HEK293 (cell line): ENCODE measurements at regions not wholly inside any gene's neighbourhood (a gene's known extent, or its start where the extent isn't known, plus 50 kb on each side); places are given as distances from the start of the nearest gene placed in this dataset.

Experiments
- CTCF ChIA-PET: fragments of 350-600 bp; formaldehyde crosslinking; extraction: SDS; loops from one replicate; lab custom pipeline; 2021; ENCODE audit warnings: antibody characterized with exemption; lab: Yijun Ruan, JAX
- POLR2A ChIA-PET: fragments of 300-600 bp; formaldehyde crosslinking; extraction: SDS; loops from one replicate; lab custom pipeline; 2020; ENCODE audit warnings: antibody characterized with exemption, inconsistent platforms; lab: Yijun Ruan, JAX
- H3K27ac ChIP-seq: fragments of 200-500 bp; sonication (Bioruptor generic); 2 replicates; pipeline ENCODE4 v1.5.1; 2014; ENCODE audit warnings: low read depth, low read length, control low read depth, inconsistent platforms; ENCODE audit errors: extremely low read depth
- H3K36me3 ChIP-seq, 2 experiments: fragments of 200-500 bp in 1 of 2; sonication (Bioruptor generic) in 1 of 2; 1 replicate in 1 of 2; 2 replicates in 1 of 2; pipeline ENCODE4 v1.5.1; 2014 to 2017; ENCODE audit warnings: inconsistent platforms in 2 of 2, low read length in 2 of 2; ENCODE audit not compliant: control insufficient read depth in 2 of 2, insufficient read depth in 1 of 2
- H3K4me1 ChIP-seq: fragments of 200-500 bp; sonication (Bioruptor generic); 2 replicates; pipeline ENCODE4 v1.5.1; 2014; ENCODE audit warnings: mild to moderate bottlenecking, low read length, inconsistent platforms; ENCODE audit not compliant: control insufficient read depth, insufficient read depth
- H3K4me3 ChIP-seq: 2 replicates; pipeline ENCODE4 v1.5.1; 2011; ENCODE audit warnings: low read depth, mild to moderate bottlenecking, control low read depth, low read length, moderate library complexity
- H3K9me3 ChIP-seq: fragments of 200-500 bp; sonication (Bioruptor generic); 2 replicates; pipeline ENCODE4 v1.5.1; 2014; ENCODE audit warnings: low read depth, low read length, inconsistent platforms; ENCODE audit not compliant: control insufficient read depth, insufficient read depth
- ELK4 ChIP-seq: IDR thresholded peaks from 2 replicates; pipeline ENCODE4 v1.6.1; 2011; ENCODE audit warnings: mild to moderate bottlenecking, low read depth, low read length, borderline replicate concordance
- KLF8 ChIP-seq: fragments of 450-650 bp; formaldehyde crosslinking; IDR thresholded peaks from 2 replicates; pipeline ENCODE4 v1.5.1; 2016; ENCODE audit warnings: missing biosample characterization, missing genetic modification characterization
- KLF9 ChIP-seq: fragments of 450-650 bp; formaldehyde crosslinking; IDR thresholded peaks from 2 replicates; pipeline ENCODE4 v1.5.1; 2016; ENCODE audit warnings: missing biosample characterization, missing genetic modification characterization, low read depth
- ZBTB1 ChIP-seq: fragments of 450-650 bp; formaldehyde crosslinking; IDR thresholded peaks from 2 replicates; pipeline ENCODE4 v1.5.1; 2016; ENCODE audit warnings: missing biosample characterization, missing genetic modification characterization
- ZBTB21 ChIP-seq: fragments of 450-650 bp; formaldehyde crosslinking; IDR thresholded peaks from 2 replicates; pipeline ENCODE4 v1.5.1; 2017; ENCODE audit warnings: missing biosample characterization, missing genetic modification characterization
- ZBTB7A ChIP-seq: fragments of 450-650 bp; formaldehyde crosslinking; IDR thresholded peaks from 2 replicates; pipeline ENCODE4 v1.5.1; 2016; ENCODE audit warnings: low read depth, missing biosample characterization, missing genetic modification characterization
- ZFP41 ChIP-seq: fragments of 450-650 bp; formaldehyde crosslinking; IDR thresholded peaks from 2 replicates; pipeline ENCODE4 v1.5.1; 2016; ENCODE audit warnings: missing biosample characterization, missing genetic modification characterization, borderline replicate concordance
- ZNF341 ChIP-seq: fragments of 450-650 bp; formaldehyde crosslinking; IDR thresholded peaks from 2 replicates; pipeline ENCODE4; 2016; ENCODE audit warnings: low read depth, missing biosample characterization, missing genetic modification characterization
- ZNF394 ChIP-seq: fragments of 450-650 bp; formaldehyde crosslinking; IDR thresholded peaks from 2 replicates; pipeline ENCODE4 v1.5.1; 2016; ENCODE audit warnings: missing biosample characterization, missing genetic modification characterization, mild to moderate bottlenecking, moderate library complexity, borderline replicate concordance
- ZNF473 ChIP-seq: fragments of 450-650 bp; formaldehyde crosslinking; IDR thresholded peaks from 2 replicates; pipeline ENCODE4 v1.5.1; 2017; ENCODE audit warnings: missing biosample characterization, missing genetic modification characterization
- ZNF514 ChIP-seq: fragments of 450-650 bp; formaldehyde crosslinking; IDR thresholded peaks from 2 replicates; pipeline ENCODE4 v1.5.1; 2016; ENCODE audit warnings: missing biosample characterization, missing genetic modification characterization
- ZNF548 ChIP-seq: fragments of 450-650 bp; formaldehyde crosslinking; IDR thresholded peaks from 2 replicates; pipeline ENCODE4 v1.5.1; 2016; ENCODE audit warnings: missing biosample characterization, missing genetic modification characterization
- ZNF624 ChIP-seq: fragments of 450-650 bp; formaldehyde crosslinking; IDR thresholded peaks from 2 replicates; pipeline ENCODE4 v1.5.1; 2017; ENCODE audit warnings: missing biosample characterization, missing genetic modification characterization
- ZNF658 ChIP-seq: fragments of 450-650 bp; formaldehyde crosslinking; IDR thresholded peaks from 2 replicates; pipeline ENCODE4; 2016; ENCODE audit warnings: missing biosample characterization, missing genetic modification characterization
- ZNF768 ChIP-seq: fragments of 450-650 bp; formaldehyde crosslinking; IDR thresholded peaks from 2 replicates; pipeline ENCODE4 v1.5.1; 2018; ENCODE audit warnings: missing biosample characterization, mild to moderate bottlenecking, missing genetic modification characterization
- ZSCAN30 ChIP-seq: fragments of 450-650 bp; IDR thresholded peaks from 2 replicates; pipeline ENCODE4 v1.5.1; 2018; ENCODE audit warnings: missing biosample characterization, mild to moderate bottlenecking, missing genetic modification characterization, moderate library complexity
- TF ChIP-seq, protein P1 (sequence below): fragments of 450-650 bp; formaldehyde crosslinking; conservative IDR thresholded peaks from 2 replicates; pipeline ENCODE4 v1.5.1; 2016; ENCODE audit warnings: low read depth, missing biosample characterization, missing genetic modification characterization
- TF ChIP-seq, protein P2 (sequence below): fragments of 450-650 bp; formaldehyde crosslinking; IDR thresholded peaks from 2 replicates; pipeline ENCODE4 v1.5.1; 2017; ENCODE audit warnings: missing biosample characterization, mild to moderate bottlenecking, missing genetic modification characterization, moderate library complexity
- TF ChIP-seq, protein P3 (sequence below): fragments of 450-650 bp; formaldehyde crosslinking; IDR thresholded peaks from 2 replicates; pipeline ENCODE4 v1.5.1; 2016; ENCODE audit warnings: missing biosample characterization, missing genetic modification characterization
- TF ChIP-seq, protein P4 (sequence below): fragments of 450-650 bp; IDR thresholded peaks from 2 replicates; pipeline ENCODE4 v1.5.1; 2018; ENCODE audit warnings: missing biosample characterization, mild to moderate bottlenecking, missing genetic modification characterization
- TF ChIP-seq, protein P5 (sequence below): fragments of 450-650 bp; formaldehyde crosslinking; IDR thresholded peaks from 2 replicates; pipeline ENCODE4 v1.5.1; 2016; ENCODE audit warnings: missing biosample characterization, missing genetic modification characterization
- TF ChIP-seq, protein P6 (sequence below): fragments of 450-650 bp; formaldehyde crosslinking; IDR thresholded peaks from 2 replicates; pipeline ENCODE4 v1.5.1; 2016; ENCODE audit warnings: missing biosample characterization, missing genetic modification characterization

DNA sequence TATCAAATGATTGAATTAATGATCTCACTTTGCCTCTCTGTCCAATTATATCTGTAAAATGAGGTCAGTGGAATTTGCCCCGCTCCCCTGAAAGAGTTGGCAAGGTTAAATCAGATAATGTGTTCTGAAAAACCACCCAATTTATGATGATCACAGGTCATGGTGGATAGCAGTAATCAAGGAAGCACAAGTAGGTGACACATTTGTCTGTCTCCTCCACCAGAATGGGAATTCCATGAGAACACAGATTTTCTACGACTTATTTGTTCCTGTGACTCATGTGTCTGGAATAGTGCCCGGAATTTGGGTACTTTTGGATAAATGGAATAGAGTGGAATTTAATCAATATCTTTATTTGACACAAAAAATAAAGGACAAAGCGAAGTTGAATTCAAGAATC is 220.9 kb upstream of the SUCLG2 start:
- no peaks in the 10 kb centered on the region for H3K4me1 ChIP-seq
- no peaks in the 10 kb centered on the region for H3K9me3 ChIP-seq
- no peaks in the 10 kb centered on the region for H3K36me3 ChIP-seq
- no peak overlapping the region for H3K4me3 ChIP-seq
- no peak overlapping the region for H3K27ac ChIP-seq
- CTCF ChIA-PET = no interaction called here
- POLR2A ChIA-PET = no interaction called here
- TF ChIP-seq ZNF768 (no peak), ZNF473 (tag by site-specific recombination) (no peak)

- POLR2A ChIA-PET = no interaction called here
- TF ChIP-seq ZNF514 (tag by site-specific recombination) (no peak), ZSCAN30 (tag by site-specific recombination) (no peak), KLF9 (no peak), ZNF548 (tag by site-specific recombination) (no peak), ZNF624 (tag by site-specific recombination) (no peak), ZBTB1 (tag by site-specific recombination) (no peak), KLF8 (tag by site-specific recombination) (no peak), ZFP41 (no peak), ZNF394 (tag by site-specific recombination) (no peak), ZBTB21 (tag by site-specific recombination) (no peak), ZNF658 (tag by site-specific recombination) (no peak), ELK4 (no peak), ZNF341 (tag by site-specific recombination) (no peak), ZBTB7A (tag by site-specific recombination) (no peak)
- TF ChIP-seq, protein P1, sequence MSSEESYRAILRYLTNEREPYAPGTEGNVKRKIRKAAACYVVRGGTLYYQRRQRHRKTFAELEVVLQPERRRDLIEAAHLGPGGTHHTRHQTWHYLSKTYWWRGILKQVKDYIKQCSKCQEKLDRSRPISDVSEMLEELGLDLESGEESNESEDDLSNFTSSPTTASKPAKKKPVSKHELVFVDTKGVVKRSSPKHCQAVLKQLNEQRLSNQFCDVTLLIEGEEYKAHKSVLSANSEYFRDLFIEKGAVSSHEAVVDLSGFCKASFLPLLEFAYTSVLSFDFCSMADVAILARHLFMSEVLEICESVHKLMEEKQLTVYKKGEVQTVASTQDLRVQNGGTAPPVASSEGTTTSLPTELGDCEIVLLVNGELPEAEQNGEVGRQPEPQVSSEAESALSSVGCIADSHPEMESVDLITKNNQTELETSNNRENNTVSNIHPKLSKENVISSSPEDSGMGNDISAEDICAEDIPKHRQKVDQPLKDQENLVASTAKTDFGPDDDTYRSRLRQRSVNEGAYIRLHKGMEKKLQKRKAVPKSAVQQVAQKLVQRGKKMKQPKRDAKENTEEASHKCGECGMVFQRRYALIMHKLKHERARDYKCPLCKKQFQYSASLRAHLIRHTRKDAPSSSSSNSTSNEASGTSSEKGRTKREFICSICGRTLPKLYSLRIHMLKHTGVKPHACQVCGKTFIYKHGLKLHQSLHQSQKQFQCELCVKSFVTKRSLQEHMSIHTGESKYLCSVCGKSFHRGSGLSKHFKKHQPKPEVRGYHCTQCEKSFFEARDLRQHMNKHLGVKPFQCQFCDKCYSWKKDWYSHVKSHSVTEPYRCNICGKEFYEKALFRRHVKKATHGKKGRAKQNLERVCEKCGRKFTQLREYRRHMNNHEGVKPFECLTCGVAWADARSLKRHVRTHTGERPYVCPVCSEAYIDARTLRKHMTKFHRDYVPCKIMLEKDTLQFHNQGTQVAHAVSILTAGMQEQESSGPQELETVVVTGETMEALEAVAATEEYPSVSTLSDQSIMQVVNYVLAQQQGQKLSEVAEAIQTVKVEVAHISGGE = no peak
- TF ChIP-seq, protein P2, sequence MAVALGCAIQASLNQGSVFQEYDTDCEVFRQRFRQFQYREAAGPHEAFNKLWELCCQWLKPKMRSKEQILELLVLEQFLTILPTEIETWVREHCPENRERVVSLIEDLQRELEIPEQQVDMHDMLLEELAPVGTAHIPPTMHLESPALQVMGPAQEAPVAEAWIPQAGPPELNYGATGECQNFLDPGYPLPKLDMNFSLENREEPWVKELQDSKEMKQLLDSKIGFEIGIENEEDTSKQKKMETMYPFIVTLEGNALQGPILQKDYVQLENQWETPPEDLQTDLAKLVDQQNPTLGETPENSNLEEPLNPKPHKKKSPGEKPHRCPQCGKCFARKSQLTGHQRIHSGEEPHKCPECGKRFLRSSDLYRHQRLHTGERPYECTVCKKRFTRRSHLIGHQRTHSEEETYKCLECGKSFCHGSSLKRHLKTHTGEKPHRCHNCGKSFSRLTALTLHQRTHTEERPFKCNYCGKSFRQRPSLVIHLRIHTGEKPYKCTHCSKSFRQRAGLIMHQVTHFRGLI (tag by site-specific recombination) = no peak
- TF ChIP-seq, protein P3, sequence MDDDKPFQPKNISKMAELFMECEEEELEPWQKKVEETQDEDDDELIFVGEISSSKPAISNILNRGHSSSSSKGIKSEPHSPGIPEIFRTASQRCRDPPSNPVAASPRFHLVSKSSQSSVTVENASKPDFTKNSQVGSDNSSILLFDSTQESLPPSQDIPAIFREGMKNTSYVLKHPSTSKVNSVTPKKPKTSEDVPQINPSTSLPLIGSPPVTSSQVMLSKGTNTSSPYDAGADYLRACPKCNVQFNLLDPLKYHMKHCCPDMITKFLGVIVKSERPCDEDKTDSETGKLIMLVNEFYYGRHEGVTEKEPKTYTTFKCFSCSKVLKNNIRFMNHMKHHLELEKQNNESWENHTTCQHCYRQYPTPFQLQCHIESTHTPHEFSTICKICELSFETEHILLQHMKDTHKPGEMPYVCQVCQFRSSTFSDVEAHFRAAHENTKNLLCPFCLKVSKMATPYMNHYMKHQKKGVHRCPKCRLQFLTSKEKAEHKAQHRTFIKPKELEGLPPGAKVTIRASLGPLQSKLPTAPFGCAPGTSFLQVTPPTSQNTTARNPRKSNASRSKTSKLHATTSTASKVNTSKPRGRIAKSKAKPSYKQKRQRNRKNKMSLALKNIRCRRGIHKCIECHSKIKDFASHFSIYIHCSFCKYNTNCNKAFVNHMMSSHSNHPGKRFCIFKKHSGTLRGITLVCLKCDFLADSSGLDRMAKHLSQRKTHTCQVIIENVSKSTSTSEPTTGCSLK (tag by site-specific recombination) = no peak
- TF ChIP-seq, protein P4, sequence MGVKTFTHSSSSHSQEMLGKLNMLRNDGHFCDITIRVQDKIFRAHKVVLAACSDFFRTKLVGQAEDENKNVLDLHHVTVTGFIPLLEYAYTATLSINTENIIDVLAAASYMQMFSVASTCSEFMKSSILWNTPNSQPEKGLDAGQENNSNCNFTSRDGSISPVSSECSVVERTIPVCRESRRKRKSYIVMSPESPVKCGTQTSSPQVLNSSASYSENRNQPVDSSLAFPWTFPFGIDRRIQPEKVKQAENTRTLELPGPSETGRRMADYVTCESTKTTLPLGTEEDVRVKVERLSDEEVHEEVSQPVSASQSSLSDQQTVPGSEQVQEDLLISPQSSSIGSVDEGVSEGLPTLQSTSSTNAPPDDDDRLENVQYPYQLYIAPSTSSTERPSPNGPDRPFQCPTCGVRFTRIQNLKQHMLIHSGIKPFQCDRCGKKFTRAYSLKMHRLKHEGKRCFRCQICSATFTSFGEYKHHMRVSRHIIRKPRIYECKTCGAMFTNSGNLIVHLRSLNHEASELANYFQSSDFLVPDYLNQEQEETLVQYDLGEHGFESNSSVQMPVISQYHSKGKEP = no peak
- TF ChIP-seq, protein P5, sequence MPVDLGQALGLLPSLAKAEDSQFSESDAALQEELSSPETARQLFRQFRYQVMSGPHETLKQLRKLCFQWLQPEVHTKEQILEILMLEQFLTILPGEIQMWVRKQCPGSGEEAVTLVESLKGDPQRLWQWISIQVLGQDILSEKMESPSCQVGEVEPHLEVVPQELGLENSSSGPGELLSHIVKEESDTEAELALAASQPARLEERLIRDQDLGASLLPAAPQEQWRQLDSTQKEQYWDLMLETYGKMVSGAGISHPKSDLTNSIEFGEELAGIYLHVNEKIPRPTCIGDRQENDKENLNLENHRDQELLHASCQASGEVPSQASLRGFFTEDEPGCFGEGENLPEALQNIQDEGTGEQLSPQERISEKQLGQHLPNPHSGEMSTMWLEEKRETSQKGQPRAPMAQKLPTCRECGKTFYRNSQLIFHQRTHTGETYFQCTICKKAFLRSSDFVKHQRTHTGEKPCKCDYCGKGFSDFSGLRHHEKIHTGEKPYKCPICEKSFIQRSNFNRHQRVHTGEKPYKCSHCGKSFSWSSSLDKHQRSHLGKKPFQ (tag by site-specific recombination) = no peak
- TF ChIP-seq, protein P6, sequence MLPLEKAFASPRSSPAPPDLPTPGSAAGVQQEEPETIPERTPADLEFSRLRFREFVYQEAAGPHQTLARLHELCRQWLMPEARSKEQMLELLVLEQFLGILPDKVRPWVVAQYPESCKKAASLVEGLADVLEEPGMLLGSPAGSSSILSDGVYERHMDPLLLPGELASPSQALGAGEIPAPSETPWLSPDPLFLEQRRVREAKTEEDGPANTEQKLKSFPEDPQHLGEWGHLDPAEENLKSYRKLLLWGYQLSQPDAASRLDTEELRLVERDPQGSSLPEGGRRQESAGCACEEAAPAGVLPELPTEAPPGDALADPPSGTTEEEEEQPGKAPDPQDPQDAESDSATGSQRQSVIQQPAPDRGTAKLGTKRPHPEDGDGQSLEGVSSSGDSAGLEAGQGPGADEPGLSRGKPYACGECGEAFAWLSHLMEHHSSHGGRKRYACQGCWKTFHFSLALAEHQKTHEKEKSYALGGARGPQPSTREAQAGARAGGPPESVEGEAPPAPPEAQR (tag by site-specific recombination) = no peak
- Histone ChIP-seq H3K27ac (no peak overlapping the region), H3K36me3 (no peaks in the 10 kb centered on the region), H3K9me3 (no peaks in the 10 kb centered on the region), H3K4me3 (no peak overlapping the region), H3K4me1 (no peaks in the 10 kb centered on the region)
- CTCF ChIA-PET = no interaction called here
These were observed 216.1 kb upstream of the SUCLG2 start for GRCh38 chr3:67870477-67870876.
